HFF-Myc (cell line): ENCODE measurements at regions not wholly inside any gene's neighbourhood (a gene's known extent, or its start where the extent isn't known, plus 50 kb on each side); places are given as distances from the start of the nearest gene placed in this dataset.

Source experiments
- DNase-seq: peaks from one replicate; pipeline ENCODE4 v3.0.0-alpha.2; 2011; ENCODE audit warnings: low read depth; ENCODE audit errors: extremely low read depth
- H3K4me3 ChIP-seq: replicated peaks from 2 replicates; pipeline ENCODE4 v1.5.1; 2011; ENCODE audit warnings: low read depth, mild to moderate bottlenecking, control low read depth, low read length
- CTCF ChIP-seq: IDR thresholded peaks from 2 replicates; pipeline ENCODE4 v1.5.1; 2012; ENCODE audit warnings: mild to moderate bottlenecking, low read depth, low read length, control low read depth; ENCODE audit errors: missing control alignments

GRCh38 chr14:28001002-28001401, 765.6 kb upstream of the FOXG1 start:
- TF ChIP-seq CTCF = no peak
- H3K4me3 ChIP-seq = no peak overlapping the region
- no peak for DNase-seq

GRCh38 chr14:28012629-28013415, 753.8 kb upstream of the FOXG1 start:
- H3K4me3 ChIP-seq = no peak overlapping the region
- no peak for DNase-seq
- TF ChIP-seq CTCF = no peak

GRCh38 chr14:28020112-28020511, 746.5 kb upstream of the FOXG1 start:
- no peak for TF ChIP-seq CTCF
- no peak for DNase-seq
- no peak overlapping the region for H3K4me3 ChIP-seq

GRCh38 chr14:28023853-28024252, 742.7 kb upstream of the FOXG1 start:
- DNase-seq = no peak
- H3K4me3 ChIP-seq = no peak overlapping the region
- TF ChIP-seq CTCF = no peak

GRCh38 chr14:28052251-28052650, 714.3 kb upstream of the FOXG1 start:
- no peak for TF ChIP-seq CTCF
- no peak overlapping the region for H3K4me3 ChIP-seq
- no peak for DNase-seq

- H3K4me3 ChIP-seq = no peak overlapping the region
- no peak for DNase-seq
- no peak for TF ChIP-seq CTCF
These were observed 711.6 kb upstream of the FOXG1 start for GRCh38 chr14:28055008-28055407.
